CD4-positive, alpha-beta memory T cell (primary cell): ENCODE measurements at regions not wholly inside any gene's neighbourhood (a gene's known extent, or its start where the extent isn't known, plus 50 kb on each side); places are given as distances from the start of the nearest gene placed in this dataset.
A peak's percentile ranks its signal among the peaks of the same experiment; 100 is the strongest.

Experiments
- CTCF ChIA-PET: fragments of 350-600 bp; sonication (Branson Sonifier 250); formaldehyde crosslinking; loops from one replicate; lab custom pipeline; 2021; ENCODE audit warnings: inconsistent platforms; ENCODE audit not compliant: partially characterized antibody; lab: Charles Lee
- POLR2A ChIA-PET: fragments of 350-600 bp; sonication (Branson Sonifier 250); formaldehyde crosslinking; loops from one replicate; lab custom pipeline; 2021; ENCODE audit not compliant: partially characterized antibody; lab: Charles Lee
- DNase-seq, 5 donors: peaks; one replicate each; pipeline versions ENCODE4 v3.0.0 to v3.0.0-alpha.2; 2020 to 2022; ENCODE audit warnings: mixed read lengths in 1 of 5
- H3K27ac ChIP-seq: one replicate; pipeline ENCODE4 v1.7.0; 2013; ENCODE audit warnings: low read depth, low read length
- H3K27me3 ChIP-seq: 2 replicates; pipeline ENCODE4 v1.7.0; 2013; ENCODE audit warnings: mild to moderate bottlenecking, low read length, moderate library complexity; ENCODE audit not compliant: insufficient read depth
- H3K36me3 ChIP-seq: 2 replicates; pipeline ENCODE4 v1.7.0; 2013; ENCODE audit warnings: mild to moderate bottlenecking, low read length, moderate library complexity; ENCODE audit not compliant: insufficient read depth
- H3K4me1 ChIP-seq: 2 replicates; pipeline ENCODE4 v1.7.0; 2013; ENCODE audit warnings: mild to moderate bottlenecking, low read length, moderate library complexity; ENCODE audit not compliant: insufficient read depth
- H3K4me3 ChIP-seq, 2 donors: one replicate each; pipeline ENCODE4 v1.7.0; 2013; ENCODE audit warnings: low read length in 2 of 2, mild to moderate bottlenecking in 1 of 2
- H3K9me3 ChIP-seq, 2 donors: one replicate each; pipeline ENCODE4 v1.7.0; 2013; ENCODE audit warnings: low read length in 2 of 2, control low read depth in 1 of 2; ENCODE audit not compliant: control insufficient read depth in 1 of 2
- H3K27ac Mint-ChIP-seq, 7 donors: one replicate each; pipeline ENCODE4 v1.8.0; 2020 to 2021; ENCODE audit warnings: mixed read lengths in 7 of 7, mild to moderate bottlenecking in 6 of 7, inconsistent platforms in 3 of 7, moderate library complexity in 3 of 7
- H3K27me3 Mint-ChIP-seq, 2 donors: one replicate each; pipeline ENCODE4 v1.8.0; 2020 to 2021; ENCODE audit warnings: mixed read lengths in 2 of 2
- H3K36me3 Mint-ChIP-seq, 2 donors: one replicate each; pipeline ENCODE4 v1.8.0; 2020 to 2021; ENCODE audit warnings: mixed read lengths in 2 of 2, inconsistent platforms in 1 of 2, mild to moderate bottlenecking in 1 of 2
- H3K4me1 Mint-ChIP-seq, 4 donors: one replicate each; pipeline ENCODE4 v1.8.0; 2020 to 2021; ENCODE audit warnings: mixed read lengths in 4 of 4, mild to moderate bottlenecking in 1 of 4
- H3K4me3 Mint-ChIP-seq, 8 donors: one replicate each; pipeline ENCODE4 v1.8.0; 2020 to 2021; ENCODE audit warnings: mixed read lengths in 8 of 8, mild to moderate bottlenecking in 7 of 8, moderate library complexity in 6 of 8, inconsistent platforms in 3 of 8
- H3K9me3 Mint-ChIP-seq, 8 donors: one replicate each; pipeline ENCODE4 v1.8.0; 2020 to 2021; ENCODE audit warnings: mixed read lengths in 8 of 8, mild to moderate bottlenecking in 5 of 8, inconsistent platforms in 3 of 8, moderate library complexity in 1 of 8
- intact Hi-C: fragments of 100-400 bp; cut with micrococcal nuclease; formaldehyde crosslinking; loops from one replicate; pipeline ENCODE4 v1.15.1; 2023

GRCh38 chr6:148203281-148203925 lies 139.2 kb upstream of the SASH1 start:
- H3K36me3 ChIP-seq: no peaks in the 10 kb centered on the region
- Mint-ChIP-seq H3K4me1 (peaks cover 15 to 38% (median 28%) of the 10 kb centered on the region in 4 donors), H3K27me3 (peaks cover 32 to 34% of the 10 kb centered on the region in 2 donors), H3K4me3 (peak overlapping the region in 5 of 8 donors; percentile 26 to 81 (median 63)), H3K9me3 (peaks cover 0 to 9% (median 2%) of the 10 kb centered on the region in 8 donors), H3K27ac (peak overlapping the region; percentile 58 to 96 (median 69)), H3K36me3 (peaks cover 0 to 1% of the 10 kb centered on the region in 2 donors)
- no peak for DNase-seq
- no peaks in the 10 kb centered on the region for H3K9me3 ChIP-seq
- ChIA-PET POLR2A (no interaction called here), CTCF (no interaction called here)
- peaks cover 11% of the 10 kb centered on the region for H3K27me3 ChIP-seq
- H3K4me3 ChIP-seq: no peak overlapping the region
- H3K4me1 ChIP-seq: peaks cover 23% of the 10 kb centered on the region
- intact Hi-C loops: no loop called here
- no peak overlapping the region for H3K27ac ChIP-seq

DNA sequence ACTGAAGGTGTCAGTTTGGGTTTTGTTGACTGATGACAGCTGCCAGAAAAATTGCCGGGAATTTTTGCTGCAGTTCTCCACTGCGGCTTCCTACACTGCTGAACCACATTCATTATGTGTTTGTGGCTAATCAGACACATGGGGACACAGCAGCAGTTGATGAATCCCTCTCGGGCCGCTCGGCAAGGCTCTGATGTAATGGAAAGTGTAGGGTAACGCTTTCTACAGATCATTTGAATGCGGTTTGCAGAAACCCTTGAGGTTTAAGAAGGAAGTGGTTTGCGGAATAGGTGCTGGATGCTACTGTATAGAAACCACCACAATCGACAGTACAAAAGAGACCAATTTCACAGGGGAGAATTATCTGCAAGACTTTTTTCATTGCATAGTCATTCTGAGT lies 138.7 kb upstream of the SASH1 start:
- Mint-ChIP-seq H3K4me3 (peak overlapping the region in 7 of 8 donors; percentile 18 to 81 (median 48)), H3K36me3 (peaks cover 0 to 1% of the 10 kb centered on the region in 2 donors), H3K9me3 (peaks cover 0 to 9% (median 2%) of the 10 kb centered on the region in 8 donors), H3K27me3 (peaks cover 32 to 33% of the 10 kb centered on the region in 2 donors), H3K4me1 (peaks cover 15 to 38% (median 28%) of the 10 kb centered on the region in 4 donors), H3K27ac (peak overlapping the region in 6 of 7 donors; percentile 61 to 96 (median 79))
- Histone ChIP-seq H3K27me3 (peaks cover 11% of the 10 kb centered on the region), H3K4me1 (peaks cover 23% of the 10 kb centered on the region), H3K4me3 (no peak overlapping the region), H3K36me3 (no peaks in the 10 kb centered on the region), H3K9me3 (no peaks in the 10 kb centered on the region), H3K27ac (no peak overlapping the region)
- ChIA-PET POLR2A (no interaction called here), CTCF (no interaction called here)
- peak; percentile 69 to 85 (median 82) for DNase-seq
- intact Hi-C loops: no loop called here

- Histone ChIP-seq H3K4me3 (no peak overlapping the region), H3K36me3 (no peaks in the 10 kb centered on the region), H3K27me3 (peaks cover 8% of the 10 kb centered on the region), H3K27ac (no peak overlapping the region), H3K9me3 (no peaks in the 10 kb centered on the region), H3K4me1 (peaks cover 19% of the 10 kb centered on the region)
- intact Hi-C loops: no loop called here
- Mint-ChIP-seq H3K36me3 (peaks cover 0 to 1% of the 10 kb centered on the region in 2 donors), H3K9me3 (peaks cover 0 to 8% (median 2%) of the 10 kb centered on the region in 8 donors), H3K27ac (no peak overlapping the region), H3K27me3 (peaks cover 38% of the 10 kb centered on the region in 2 donors), H3K4me1 (peaks cover 13 to 25% (median 17%) of the 10 kb centered on the region in 4 donors), H3K4me3 (no peak overlapping the region)
- ChIA-PET CTCF (interaction anchor here (0.6 to 1.2 kb wide), 2 partner anchors 17 to 28 kb away, joined by 3 read pairs; no protein-coding TSS in a partner anchor), POLR2A (no interaction called here)
- no peak for DNase-seq
Observed at GRCh38 chr6:148208298-148208697, 134.3 kb upstream of the SASH1 start.

- ChIA-PET CTCF (no interaction called here), POLR2A (no interaction called here)
- peaks cover 6% of the 10 kb centered on the region for H3K27me3 ChIP-seq
- Mint-ChIP-seq H3K4me3 (no peak overlapping the region), H3K27ac (no peak overlapping the region), H3K36me3 (no peaks in the 10 kb centered on the region), H3K27me3 (peaks cover 38 to 42% of the 10 kb centered on the region in 2 donors), H3K4me1 (no peaks in the 10 kb centered on the region), H3K9me3 (no peaks in the 10 kb centered on the region)
- H3K27ac ChIP-seq: no peak overlapping the region
- H3K4me1 ChIP-seq: no peaks in the 10 kb centered on the region
- H3K4me3 ChIP-seq: no peak overlapping the region
- H3K36me3 ChIP-seq: no peaks in the 10 kb centered on the region
- DNase-seq: no peak
- intact Hi-C loops: no loop called here
- no peaks in the 10 kb centered on the region for H3K9me3 ChIP-seq
Observed at GRCh38 chr6:148211777-148212324, 130.8 kb upstream of the SASH1 start.

DNA sequence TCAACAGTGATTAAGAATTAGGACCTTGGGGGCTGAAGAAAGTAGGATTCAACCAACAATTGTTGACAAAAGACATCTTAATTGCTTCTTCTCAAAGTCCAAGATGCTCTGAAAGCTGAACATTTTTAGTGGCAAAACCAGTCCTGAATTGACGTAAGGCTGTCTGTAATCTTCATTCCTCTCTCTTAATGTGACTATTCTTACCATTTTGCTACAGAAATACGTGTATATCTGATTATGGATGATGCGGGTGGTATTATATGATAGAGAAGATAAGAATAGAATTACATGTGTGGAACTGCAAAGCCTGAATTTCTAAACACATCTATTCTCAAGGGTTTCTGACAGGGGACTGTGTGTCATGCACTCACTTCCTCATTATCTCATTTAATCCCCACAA lies 130.3 kb upstream of the SASH1 start:
- Histone ChIP-seq H3K9me3 (no peaks in the 10 kb centered on the region), H3K36me3 (no peaks in the 10 kb centered on the region), H3K4me1 (no peaks in the 10 kb centered on the region), H3K27ac (no peak overlapping the region), H3K27me3 (peaks cover 3% of the 10 kb centered on the region), H3K4me3 (no peak overlapping the region)
- H3K27me3 Mint-ChIP-seq: peaks cover 40 to 42% of the 10 kb centered on the region in 2 donors
- DNase-seq: no peak
- H3K4me1 Mint-ChIP-seq: no peaks in the 10 kb centered on the region
- H3K9me3 Mint-ChIP-seq: no peaks in the 10 kb centered on the region
- H3K4me3 Mint-ChIP-seq: no peak overlapping the region
- intact Hi-C loops: no loop called here
- CTCF ChIA-PET: no interaction called here
- H3K36me3 Mint-ChIP-seq: no peaks in the 10 kb centered on the region
- POLR2A ChIA-PET: no interaction called here
- no peak overlapping the region for H3K27ac Mint-ChIP-seq

DNA sequence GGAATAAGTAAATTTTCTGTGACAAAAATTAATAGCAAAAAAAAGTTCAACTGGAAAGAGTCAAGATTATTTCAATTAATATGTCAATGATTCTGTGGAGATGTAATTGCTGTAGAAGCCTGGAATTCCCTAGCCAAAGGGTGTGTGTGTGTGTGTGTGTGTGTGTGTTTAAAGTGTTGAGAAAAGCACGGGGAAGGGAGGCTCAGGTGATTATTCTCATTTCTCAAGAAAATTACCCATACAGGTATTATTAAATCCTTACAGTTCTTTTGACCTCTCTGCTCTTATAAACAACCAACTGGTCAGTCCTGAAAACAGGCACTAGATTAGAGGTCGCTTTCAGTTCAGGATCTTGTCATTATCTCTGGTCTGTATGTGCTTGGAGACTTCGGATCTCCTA lies 129.3 kb upstream of the SASH1 start:
- no peak overlapping the region for H3K4me3 Mint-ChIP-seq
- POLR2A ChIA-PET: no interaction called here
- Histone ChIP-seq H3K4me3 (no peak overlapping the region), H3K27me3 (peaks cover 3% of the 10 kb centered on the region), H3K27ac (no peak overlapping the region), H3K4me1 (no peaks in the 10 kb centered on the region), H3K36me3 (no peaks in the 10 kb centered on the region), H3K9me3 (no peaks in the 10 kb centered on the region)
- no peaks in the 10 kb centered on the region for H3K9me3 Mint-ChIP-seq
- no peak overlapping the region for H3K27ac Mint-ChIP-seq
- CTCF ChIA-PET: no interaction called here
- intact Hi-C loops: no loop called here
- no peak for DNase-seq
- no peaks in the 10 kb centered on the region for H3K4me1 Mint-ChIP-seq
- no peaks in the 10 kb centered on the region for H3K36me3 Mint-ChIP-seq
- H3K27me3 Mint-ChIP-seq: peaks cover 36 to 37% of the 10 kb centered on the region in 2 donors

GRCh38 chr6:148214667-148215066 lies 128.0 kb upstream of the SASH1 start:
- no peak overlapping the region for H3K4me3 Mint-ChIP-seq
- H3K36me3 Mint-ChIP-seq: no peaks in the 10 kb centered on the region
- Histone ChIP-seq H3K4me3 (no peak overlapping the region), H3K27ac (no peak overlapping the region), H3K9me3 (no peaks in the 10 kb centered on the region), H3K36me3 (no peaks in the 10 kb centered on the region), H3K4me1 (no peaks in the 10 kb centered on the region), H3K27me3 (peaks cover 3% of the 10 kb centered on the region)
- ChIA-PET POLR2A (no interaction called here), CTCF (interaction anchor here (0.7 kb wide), 1 partner anchor 38 kb away, joined by 3 read pairs; no protein-coding TSS in a partner anchor)
- no peak for DNase-seq
- H3K4me1 Mint-ChIP-seq: no peaks in the 10 kb centered on the region
- H3K27me3 Mint-ChIP-seq: peaks cover 40 to 41% of the 10 kb centered on the region in 2 donors
- H3K9me3 Mint-ChIP-seq: no peaks in the 10 kb centered on the region
- intact Hi-C loops: no loop called here
- no peak overlapping the region for H3K27ac Mint-ChIP-seq
